KMS-11 (cell line): ENCODE measurements at regions not wholly inside any gene's neighbourhood (a gene's known extent, or its start where the extent isn't known, plus 50 kb on each side); places are given as distances from the start of the nearest gene placed in this dataset.

ENCODE experiments used
- H2AFZ ChIP-seq: fragments of 200-600 bp; sonication (generic); 2 replicates; pipeline ENCODE4 v1.6.1; 2016; ENCODE audit warnings: antibody characterized with exemption, mixed run types, low read depth
- H3K27ac ChIP-seq: fragments of 200-600 bp; sonication (generic); 2 replicates; pipeline ENCODE4 v1.6.1; 2016; ENCODE audit warnings: mild to moderate bottlenecking, mixed run types
- H3K27me3 ChIP-seq: fragments of 200-600 bp; sonication (generic); 2 replicates; pipeline ENCODE4 v1.6.1; 2017; ENCODE audit warnings: mild to moderate bottlenecking, low read depth, mixed run types, moderate library complexity; ENCODE audit not compliant: insufficient read depth
- H3K36me3 ChIP-seq: fragments of 200-600 bp; sonication (generic); 2 replicates; pipeline ENCODE4 v1.6.1; 2017; ENCODE audit warnings: mild to moderate bottlenecking, mixed run types; ENCODE audit not compliant: insufficient read depth
- H3K4me1 ChIP-seq: fragments of 200-600 bp; sonication (generic); 2 replicates; pipeline ENCODE4 v1.6.1; 2016; ENCODE audit warnings: mild to moderate bottlenecking, low read depth, mixed run types; ENCODE audit not compliant: poor library complexity, severe bottlenecking
- H3K4me2 ChIP-seq: fragments of 200-600 bp; sonication (generic); 2 replicates; pipeline ENCODE4 v1.7.0; 2016; ENCODE audit warnings: mild to moderate bottlenecking, mixed run types
- H3K4me3 ChIP-seq: fragments of 200-600 bp; sonication (generic); IDR thresholded peaks from 2 replicates; pipeline ENCODE4 v1.6.1; 2017; ENCODE audit warnings: low read depth, low read length, mixed read lengths; ENCODE audit not compliant: insufficient read depth
- H3K79me2 ChIP-seq: fragments of 200-600 bp; sonication (generic); 2 replicates; pipeline ENCODE4 v1.6.1; 2016; ENCODE audit warnings: low read depth, mixed run types; ENCODE audit not compliant: insufficient read depth
- H3K9ac ChIP-seq: fragments of 200-600 bp; sonication (generic); 2 replicates; pipeline ENCODE4 v1.6.1; 2016; ENCODE audit warnings: mild to moderate bottlenecking, mixed run types
- H4K20me1 ChIP-seq: fragments of 200-600 bp; sonication (generic); 2 replicates; pipeline ENCODE4 v1.6.1; 2016; ENCODE audit warnings: mild to moderate bottlenecking, mixed run types; ENCODE audit not compliant: insufficient read depth
- CTCF ChIP-seq: fragments of 200-600 bp; sonication (generic); conservative IDR thresholded peaks from 2 replicates; pipeline ENCODE4 v1.6.1; 2017; ENCODE audit warnings: low read depth, mild to moderate bottlenecking, antibody characterized with exemption, low read length, moderate library complexity, mixed read lengths

- no peaks in the 10 kb centered on the region for H4K20me1 ChIP-seq
- H3K79me2 ChIP-seq, result no peaks in the 10 kb centered on the region
- H3K27me3 ChIP-seq, result no peaks in the 10 kb centered on the region
- no peak overlapping the region for H3K4me3 ChIP-seq
- no peak overlapping the region for H3K27ac ChIP-seq
- no peak overlapping the region for H2AFZ ChIP-seq
- TF ChIP-seq CTCF, result no peak
- H3K4me1 ChIP-seq, result no peaks in the 10 kb centered on the region
- no peaks in the 10 kb centered on the region for H3K36me3 ChIP-seq
- H3K9ac ChIP-seq, result no peak overlapping the region
- H3K4me2 ChIP-seq, result no peak overlapping the region
Observed at GRCh38 chr17:12438813-12439586, 226.7 kb upstream of the MYOCD start.

GRCh38 chr17:12445331-12445730 is 220.4 kb upstream of the MYOCD start:
- H3K4me1 ChIP-seq, result no peaks in the 10 kb centered on the region
- H2AFZ ChIP-seq, result no peak overlapping the region
- no peak overlapping the region for H3K27ac ChIP-seq
- no peak for TF ChIP-seq CTCF
- H3K4me3 ChIP-seq, result no peak overlapping the region
- no peaks in the 10 kb centered on the region for H3K27me3 ChIP-seq
- no peak overlapping the region for H3K4me2 ChIP-seq
- H3K36me3 ChIP-seq, result no peaks in the 10 kb centered on the region
- no peak overlapping the region for H3K9ac ChIP-seq
- no peaks in the 10 kb centered on the region for H3K79me2 ChIP-seq
- H4K20me1 ChIP-seq, result no peaks in the 10 kb centered on the region

- Histone ChIP-seq H3K27me3 (no peaks in the 10 kb centered on the region), H3K36me3 (no peaks in the 10 kb centered on the region), H3K4me3 (no peak overlapping the region), H3K9ac (no peak overlapping the region), H3K79me2 (no peaks in the 10 kb centered on the region), H4K20me1 (no peaks in the 10 kb centered on the region), H3K4me1 (no peaks in the 10 kb centered on the region), H3K4me2 (no peak overlapping the region), H3K27ac (no peak overlapping the region), H2AFZ (no peak overlapping the region)
- no peak for TF ChIP-seq CTCF
Observed at GRCh38 chr17:12457493-12457892, 208.2 kb upstream of the MYOCD start.

GRCh38 chr17:12459736-12460135 is 206.0 kb upstream of the MYOCD start:
- Histone ChIP-seq H3K27ac (no peak overlapping the region), H3K27me3 (no peaks in the 10 kb centered on the region)

More at GRCh38 chr17:12459736-12460135, 206.0 kb upstream of the MYOCD start:
- TF ChIP-seq CTCF, result no peak
- Histone ChIP-seq H4K20me1 (no peaks in the 10 kb centered on the region), H3K4me1 (no peaks in the 10 kb centered on the region), H3K4me3 (no peak overlapping the region), H3K36me3 (no peaks in the 10 kb centered on the region), H2AFZ (no peak overlapping the region), H3K4me2 (no peak overlapping the region), H3K79me2 (no peaks in the 10 kb centered on the region), H3K9ac (no peak overlapping the region)
